B cell (primary cell): ENCODE measurements at regions not wholly inside any gene's neighbourhood (a gene's known extent, or its start where the extent isn't known, plus 50 kb on each side); places are given as distances from the start of the nearest gene placed in this dataset.
"Not testable (repeated sequence)": the region's sequence is repeated elsewhere in the genome, so short reads cannot be mapped to it uniquely, and the experiment has no call there.

ENCODE experiments used
- ATAC-seq: fragments of 200-7000 bp; cut with Tn5 transposase; one replicate; pipeline ENCODE4 v1.10.0; 2021; ENCODE audit warnings: low read depth, mild to moderate bottlenecking, moderate number of reproducible peaks, moderate library complexity
- CTCF ChIA-PET: fragments of 350-600 bp; sonication (Branson Sonifier 250); formaldehyde crosslinking; loops from one replicate; lab custom pipeline; 2021; ENCODE audit warnings: antibody characterized with exemption, inconsistent platforms; lab: Charles Lee
- POLR2A ChIA-PET: fragments of 350-600 bp; sonication (Branson Sonifier 250); formaldehyde crosslinking; loops from one replicate; lab custom pipeline; 2021; ENCODE audit warnings: antibody characterized with exemption; lab: Charles Lee
- DNase-seq: peaks from one replicate; pipeline ENCODE4 v3.0.0; 2013
- H2AFZ ChIP-seq: 2 replicates; pipeline ENCODE4 v1.6.1; 2012; ENCODE audit warnings: mild to moderate bottlenecking, low read depth, low read length; ENCODE audit not compliant: insufficient read depth, poor library complexity, severe bottlenecking
- H3K27ac ChIP-seq, 2 donors: 1 replicate in 1 of 2; 2 replicates in 1 of 2; pipeline ENCODE4 v1.5.1; 2012 to 2013; ENCODE audit warnings: low read length in 2 of 2, mild to moderate bottlenecking in 2 of 2, moderate library complexity in 1 of 2
- H3K27me3 ChIP-seq, 4 experiments: fragments of 200-600 bp in 1 of 4; sonication (generic) in 1 of 4; replicated peaks in 1 of 4; 1 replicate in 2 of 4; 2 replicates in 2 of 4; pipeline versions ENCODE4 v1.6.1 to v1.7.0; 2013 to 2016; ENCODE audit warnings: low read length in 3 of 4, mild to moderate bottlenecking in 2 of 4, mixed read lengths in 1 of 4, moderate library complexity in 1 of 4; ENCODE audit not compliant: insufficient read depth in 4 of 4, control insufficient read depth in 3 of 4; ENCODE audit errors: control extremely low read depth in 1 of 4
- H3K36me3 ChIP-seq, 2 experiments: replicated peaks in 1 of 2; 1 replicate in 1 of 2; 2 replicates in 1 of 2; pipeline versions ENCODE4 v1.6.1 to v1.7.1; 2013; ENCODE audit warnings: low read length in 1 of 2; ENCODE audit not compliant: insufficient read depth in 2 of 2, control insufficient read depth in 1 of 2; ENCODE audit errors: control extremely low read depth in 1 of 2, extremely low read depth in 1 of 2
- H3K4me1 ChIP-seq, 2 donors: fragments of 200-600 bp in 1 of 2; sonication (generic) in 1 of 2; 1 replicate in 1 of 2; 2 replicates in 1 of 2; pipeline versions ENCODE4 v1.5.1 to v1.6.1; 2013 to 2017; ENCODE audit warnings: low read length in 2 of 2; ENCODE audit not compliant: control insufficient read depth in 2 of 2, insufficient read depth in 2 of 2
- H3K4me2 ChIP-seq: replicated peaks from 2 replicates; pipeline ENCODE3; 2012; ENCODE audit warnings: mild to moderate bottlenecking, low read depth, low read length; ENCODE audit not compliant: poor library complexity, severe bottlenecking
- H3K4me3 ChIP-seq, 5 experiments: fragments of 200-600 bp in 1 of 5; sonication (generic) in 1 of 5; 1 replicate in 3 of 5; 2 replicates in 2 of 5; pipeline versions ENCODE4 v1.5.1 to v1.7.0; 2011 to 2016; ENCODE audit warnings: low read length in 4 of 5, mild to moderate bottlenecking in 4 of 5, low read depth in 2 of 5, control low read depth in 1 of 5, moderate library complexity in 1 of 5; ENCODE audit not compliant: insufficient read depth in 1 of 5; ENCODE audit errors: control extremely low read depth in 1 of 5, extremely low read depth in 1 of 5
- H3K79me2 ChIP-seq: fragments of 200-600 bp; sonication (generic); one replicate; pipeline ENCODE4 v1.6.0; 2016; ENCODE audit warnings: low read length; ENCODE audit not compliant: control insufficient read depth, insufficient read depth
- H3K9ac ChIP-seq: fragments of 200-600 bp; sonication (generic); 2 replicates; pipeline ENCODE4 v1.6.1; 2017; ENCODE audit warnings: mild to moderate bottlenecking, low read length, moderate library complexity
- H3K9me3 ChIP-seq, 3 donors: one replicate each; pipeline versions ENCODE4 v1.6.1 to v1.7.1; 2013; ENCODE audit warnings: low read length in 2 of 3; ENCODE audit not compliant: control insufficient read depth in 2 of 3, insufficient read depth in 1 of 3; ENCODE audit errors: control extremely low read depth in 1 of 3
- H4K20me1 ChIP-seq: 2 replicates; pipeline ENCODE4 v1.6.0; 2012; ENCODE audit warnings: mild to moderate bottlenecking, low read length; ENCODE audit not compliant: insufficient read depth, control insufficient read depth, poor library complexity, severe bottlenecking
- H3K27ac Mint-ChIP-seq: one replicate; pipeline ENCODE4 v1.8.0; 2021; ENCODE audit warnings: mixed read lengths
- H3K27me3 Mint-ChIP-seq: one replicate; pipeline ENCODE4 v1.8.0; 2021; ENCODE audit warnings: mixed read lengths
- H3K4me1 Mint-ChIP-seq: one replicate; pipeline ENCODE4 v1.8.0; 2021; ENCODE audit warnings: mixed read lengths
- H3K4me3 Mint-ChIP-seq: one replicate; pipeline ENCODE4 v1.8.0; 2021; ENCODE audit warnings: mixed read lengths
- H3K9me3 Mint-ChIP-seq: one replicate; pipeline ENCODE4 v1.8.0; 2022; ENCODE audit warnings: mixed read lengths; ENCODE audit not compliant: insufficient read depth
- CTCF ChIP-seq: fragments of 200-600 bp; IDR thresholded peaks from one replicate; pipeline ENCODE4 v1.8.0; 2022; ENCODE audit warnings: antibody characterized with exemption, mild to moderate bottlenecking
- EZH2 ChIP-seq: IDR thresholded peaks from 2 replicates; pipeline ENCODE4 v1.6.1; 2012; ENCODE audit warnings: borderline replicate concordance, low read depth, mild to moderate bottlenecking, moderate library complexity, low read length; ENCODE audit not compliant: insufficient read depth, poor library complexity, severe bottlenecking
- WGBS: methylation state at CpG from one replicate; pipeline ENCODE4 v1.1.5; 2013; ENCODE audit warnings: missing lambda C conversion rate; ENCODE audit not compliant: insufficient coverage; 5-methylcytosine and 5-hydroxymethylcytosine counted together
- intact Hi-C: fragments of 100-400 bp; cut with micrococcal nuclease; formaldehyde crosslinking; loops from one replicate; pipeline ENCODE4 v1.10.0; 2022

- no peak overlapping the region for H3K4me3 ChIP-seq
- CTCF ChIA-PET = no interaction called here
- H3K9me3 Mint-ChIP-seq = no peaks in the 10 kb centered on the region
- H3K79me2 ChIP-seq = no peaks in the 10 kb centered on the region
- POLR2A ChIA-PET = no interaction called here
- intact Hi-C loops = no loop called here
- H4K20me1 ChIP-seq = no peaks in the 10 kb centered on the region
- no peak overlapping the region for H2AFZ ChIP-seq
- no peak overlapping the region for H3K27ac ChIP-seq
- no peak overlapping the region for H3K4me2 ChIP-seq
- peaks cover 0 to 6% (median 0%) of the 10 kb centered on the region in 4 experiments for H3K27me3 ChIP-seq
- ATAC-seq = no peak
- no peaks in the 10 kb centered on the region for H3K36me3 ChIP-seq
- H3K27ac Mint-ChIP-seq = no peak overlapping the region
- peaks cover 3% of the 10 kb centered on the region for H3K27me3 Mint-ChIP-seq
- H3K4me3 Mint-ChIP-seq = no peak overlapping the region
- H3K4me1 ChIP-seq = no peaks in the 10 kb centered on the region
- no peak for TF ChIP-seq EZH2
- no peak for TF ChIP-seq CTCF
- peaks cover 0 to 5% (median 0%) of the 10 kb centered on the region in 3 donors for H3K9me3 ChIP-seq
- no peak overlapping the region for H3K9ac ChIP-seq
- no peak for DNase-seq
- no peaks in the 10 kb centered on the region for H3K4me1 Mint-ChIP-seq
These were observed 269.2 kb downstream of the C7orf25 start for GRCh38 chr7:42642699-42643098.

GRCh38 chr7:42639930-42640329 lies 271.9 kb downstream of the C7orf25 start:
- TF ChIP-seq EZH2 (no peak), CTCF (no peak)
- Mint-ChIP-seq H3K9me3 (no peaks in the 10 kb centered on the region), H3K4me1 (no peaks in the 10 kb centered on the region), H3K27me3 (no peaks in the 10 kb centered on the region), H3K27ac (no peak overlapping the region), H3K4me3 (no peak overlapping the region)
- H3K4me3 ChIP-seq = no peak overlapping the region
- 92% methylated on average over 5 of the region's 5 CpGs for WGBS
- no peak overlapping the region for H2AFZ ChIP-seq
- H3K36me3 ChIP-seq = no peaks in the 10 kb centered on the region
- intact Hi-C loops = no loop called here
- no peaks in the 10 kb centered on the region for H4K20me1 ChIP-seq
- ChIA-PET CTCF (no interaction called here), POLR2A (no interaction called here)
- ATAC-seq = no peak
- H3K9ac ChIP-seq = no peak overlapping the region
- no peak overlapping the region for H3K27ac ChIP-seq
- H3K27me3 ChIP-seq = peaks cover 0 to 6% (median 0%) of the 10 kb centered on the region in 4 experiments
- no peaks in the 10 kb centered on the region for H3K4me1 ChIP-seq
- no peak for DNase-seq
- H3K79me2 ChIP-seq = no peaks in the 10 kb centered on the region
- H3K9me3 ChIP-seq = peaks cover 0 to 5% (median 0%) of the 10 kb centered on the region in 3 donors
- no peak overlapping the region for H3K4me2 ChIP-seq

DNA sequence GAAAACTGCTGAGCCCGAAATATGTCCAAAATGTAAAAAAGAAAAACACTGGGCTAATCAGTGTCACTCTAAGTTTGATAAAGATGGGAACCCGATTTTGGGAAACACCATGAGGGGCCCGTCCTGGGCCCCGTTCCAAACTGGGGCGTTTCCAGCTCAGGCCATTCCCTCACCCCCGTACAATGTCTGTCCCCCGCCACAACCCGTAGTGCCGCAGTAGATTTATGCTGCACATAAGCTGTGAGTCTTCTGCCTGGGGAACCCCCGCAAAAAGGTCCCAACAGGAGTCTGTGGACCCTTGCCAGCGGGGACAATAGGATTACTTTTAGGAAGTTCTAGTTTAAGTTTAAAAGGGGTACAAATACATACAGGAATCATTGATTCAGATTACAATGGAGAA lies 275.5 kb downstream of the C7orf25 start:
- H3K4me2 ChIP-seq, H3K9me3 ChIP-seq, CTCF ChIA-PET, H3K4me1 Mint-ChIP-seq, POLR2A ChIA-PET, H3K4me3 Mint-ChIP-seq, H3K79me2 ChIP-seq, H2AFZ ChIP-seq, H3K27ac Mint-ChIP-seq, ATAC-seq, H3K4me3 ChIP-seq, H4K20me1 ChIP-seq, H3K27me3 Mint-ChIP-seq, H3K9ac ChIP-seq, H3K36me3 ChIP-seq, DNase-seq, H3K9me3 Mint-ChIP-seq, H3K27me3 ChIP-seq, H3K27ac ChIP-seq, intact Hi-C loops, H3K4me1 ChIP-seq: not testable (repeated sequence)
- WGBS = 88% methylated on average over 6 of the region's 11 CpGs
